ENCODE measurements at regions not wholly inside any gene's neighbourhood (a gene's known extent, or its start where the extent isn't known, plus 50 kb on each side); places are given as distances from the start of the nearest gene placed in this dataset.

GRCh38 chr4:14399848-14400247 lies 602.4 kb upstream of the CPEB2 start:
- in situ Hi-C loops (cut with MboI; ENCODE audit: low sequenced_read_pairs in 4 of 4) (no loop called here), intact Hi-C loops (cut with DNase I; ENCODE audit: low total_unique reads) (no loop called here)
- H3K36me3 ChIP-seq, result no peaks in the 10 kb centered on the region
- H3K27ac ChIP-seq, result no peak overlapping the region
- no peaks in the 10 kb centered on the region for H3K27me3 ChIP-seq
- no peak for DNase-seq
- H3K4me3 ChIP-seq, result no peak overlapping the region
- no peak for ATAC-seq
- no peaks in the 10 kb centered on the region for H3K4me1 ChIP-seq
- TF ChIP-seq POLR2A (IDR thresholded peaks at IDR 0.05), result no peak
- TF ChIP-seq, protein P1, sequence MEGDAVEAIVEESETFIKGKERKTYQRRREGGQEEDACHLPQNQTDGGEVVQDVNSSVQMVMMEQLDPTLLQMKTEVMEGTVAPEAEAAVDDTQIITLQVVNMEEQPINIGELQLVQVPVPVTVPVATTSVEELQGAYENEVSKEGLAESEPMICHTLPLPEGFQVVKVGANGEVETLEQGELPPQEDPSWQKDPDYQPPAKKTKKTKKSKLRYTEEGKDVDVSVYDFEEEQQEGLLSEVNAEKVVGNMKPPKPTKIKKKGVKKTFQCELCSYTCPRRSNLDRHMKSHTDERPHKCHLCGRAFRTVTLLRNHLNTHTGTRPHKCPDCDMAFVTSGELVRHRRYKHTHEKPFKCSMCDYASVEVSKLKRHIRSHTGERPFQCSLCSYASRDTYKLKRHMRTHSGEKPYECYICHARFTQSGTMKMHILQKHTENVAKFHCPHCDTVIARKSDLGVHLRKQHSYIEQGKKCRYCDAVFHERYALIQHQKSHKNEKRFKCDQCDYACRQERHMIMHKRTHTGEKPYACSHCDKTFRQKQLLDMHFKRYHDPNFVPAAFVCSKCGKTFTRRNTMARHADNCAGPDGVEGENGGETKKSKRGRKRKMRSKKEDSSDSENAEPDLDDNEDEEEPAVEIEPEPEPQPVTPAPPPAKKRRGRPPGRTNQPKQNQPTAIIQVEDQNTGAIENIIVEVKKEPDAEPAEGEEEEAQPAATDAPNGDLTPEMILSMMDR (IDR thresholded peaks at IDR 0.05 in 4 of 5, conservative IDR thresholded peaks at IDR 0.05 in 1 of 5), result no peak
- no peaks in the 10 kb centered on the region for H3K9me3 ChIP-seq

- ATAC-seq (no peak), DNase-seq (no peak)
- Histone ChIP-seq H3K27me3 (no peaks in the 10 kb centered on the region), H3K4me3 (no peak overlapping the region), H3K9me3 (no peaks in the 10 kb centered on the region), H3K36me3 (no peaks in the 10 kb centered on the region), H3K4me1 (no peaks in the 10 kb centered on the region), H3K27ac (no peak overlapping the region)
- no peak for TF ChIP-seq POLR2A (IDR thresholded peaks at IDR 0.05)
- TF ChIP-seq, protein P1 (IDR thresholded peaks at IDR 0.05 in 4 of 5, conservative IDR thresholded peaks at IDR 0.05 in 1 of 5), result no peak
- in situ Hi-C loops (cut with MboI; ENCODE audit: low sequenced_read_pairs in 4 of 4), result no loop called here
- intact Hi-C loops (cut with DNase I; ENCODE audit: low total_unique reads), result no loop called here
These were observed 602.0 kb upstream of the CPEB2 start for GRCh38 chr4:14400307-14400706.

- Histone ChIP-seq H3K27ac (no peak overlapping the region), H3K4me3 (no peak overlapping the region), H3K4me1 (no peaks in the 10 kb centered on the region), H3K36me3 (no peaks in the 10 kb centered on the region), H3K27me3 (no peaks in the 10 kb centered on the region), H3K9me3 (no peaks in the 10 kb centered on the region)
- no peak for DNase-seq
- in situ Hi-C loops (cut with MboI; ENCODE audit: low sequenced_read_pairs in 4 of 4), result no loop called here
- no peak for ATAC-seq
- intact Hi-C loops (cut with DNase I; ENCODE audit: low total_unique reads), result no loop called here
- TF ChIP-seq, protein P1 (IDR thresholded peaks at IDR 0.05 in 4 of 5, conservative IDR thresholded peaks at IDR 0.05 in 1 of 5), result no peak
- no peak for TF ChIP-seq POLR2A (IDR thresholded peaks at IDR 0.05)
These were observed 599.1 kb upstream of the CPEB2 start for GRCh38 chr4:14403132-14403531.

- H3K4me3 ChIP-seq, result no peak overlapping the region
- intact Hi-C loops (cut with DNase I; ENCODE audit: low total_unique reads), result no loop called here
- no peaks in the 10 kb centered on the region for H3K4me1 ChIP-seq
- no peak for TF ChIP-seq POLR2A (IDR thresholded peaks at IDR 0.05)
- TF ChIP-seq, protein P1 (IDR thresholded peaks at IDR 0.05 in 4 of 5, conservative IDR thresholded peaks at IDR 0.05 in 1 of 5), result no peak
- H3K36me3 ChIP-seq, result no peaks in the 10 kb centered on the region
- in situ Hi-C loops (cut with MboI; ENCODE audit: low sequenced_read_pairs in 4 of 4), result no loop called here
- H3K27me3 ChIP-seq, result no peaks in the 10 kb centered on the region
- ATAC-seq, result no peak
- H3K27ac ChIP-seq, result no peak overlapping the region
- no peak for DNase-seq
- no peaks in the 10 kb centered on the region for H3K9me3 ChIP-seq
These were observed 597.6 kb upstream of the CPEB2 start for GRCh38 chr4:14404730-14405129.

DNA sequence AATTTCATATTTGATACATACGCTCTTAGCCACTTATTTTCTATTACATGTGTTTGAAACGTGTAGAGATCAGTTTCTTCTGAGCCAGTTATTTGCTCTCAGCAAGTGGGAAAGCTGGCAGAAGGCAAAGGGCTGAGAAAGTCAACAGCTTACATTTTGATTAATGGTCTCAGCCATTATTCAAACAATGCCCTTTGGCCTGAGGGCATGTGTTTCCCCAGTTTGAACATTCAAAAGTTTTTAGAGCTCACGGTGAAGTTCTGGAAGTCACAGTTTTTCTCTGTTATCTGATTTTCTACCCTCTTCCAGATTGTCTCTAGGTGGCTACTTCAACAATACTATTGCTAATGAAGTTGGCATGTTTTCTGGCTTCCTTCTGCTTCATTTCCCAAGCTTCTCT lies 591.8 kb upstream of the CPEB2 start:
- intact Hi-C loops (cut with DNase I; ENCODE audit: low total_unique reads), result no loop called here
- no peak overlapping the region for H3K27ac ChIP-seq
- ATAC-seq, result no peak

More for the DNA sequence above, 591.8 kb upstream of the CPEB2 start:
- TF ChIP-seq, protein P1 (IDR thresholded peaks at IDR 0.05 in 4 of 5, conservative IDR thresholded peaks at IDR 0.05 in 1 of 5), result no peak
- TF ChIP-seq POLR2A (IDR thresholded peaks at IDR 0.05), result no peak
- DNase-seq, result no peak
- no peaks in the 10 kb centered on the region for H3K27me3 ChIP-seq
- in situ Hi-C loops (cut with MboI; ENCODE audit: low sequenced_read_pairs in 4 of 4), result no loop called here
- H3K36me3 ChIP-seq, result no peaks in the 10 kb centered on the region
- no peaks in the 10 kb centered on the region for H3K9me3 ChIP-seq
- H3K4me3 ChIP-seq, result no peak overlapping the region
- no peaks in the 10 kb centered on the region for H3K4me1 ChIP-seq

Data from gastrocnemius medialis (tissue), 4 donors.